Retinal pigment epithelial cell (primary cell): ENCODE measurements at regions not wholly inside any gene's neighbourhood (a gene's known extent, or its start where the extent isn't known, plus 50 kb on each side); places are given as distances from the start of the nearest gene placed in this dataset.
"Not testable (repeated sequence)": the region's sequence is repeated elsewhere in the genome, so short reads cannot be mapped to it uniquely, and the experiment has no call there.

Experiments
- DNase-seq: peaks from one replicate; pipeline ENCODE4 v3.0.0-alpha.2; 2010; ENCODE audit warnings: low read depth
- H3K4me3 ChIP-seq: 2 replicates; pipeline ENCODE4 v1.5.1; 2011; ENCODE audit warnings: mild to moderate bottlenecking, low read length, control low read depth, moderate library complexity
- TF ChIP-seq, protein P1 (sequence below): conservative IDR thresholded peaks from 2 replicates; pipeline ENCODE4 v1.5.1; 2011; ENCODE audit warnings: low read depth, low read length, control low read depth, inconsistent platforms

DNA sequence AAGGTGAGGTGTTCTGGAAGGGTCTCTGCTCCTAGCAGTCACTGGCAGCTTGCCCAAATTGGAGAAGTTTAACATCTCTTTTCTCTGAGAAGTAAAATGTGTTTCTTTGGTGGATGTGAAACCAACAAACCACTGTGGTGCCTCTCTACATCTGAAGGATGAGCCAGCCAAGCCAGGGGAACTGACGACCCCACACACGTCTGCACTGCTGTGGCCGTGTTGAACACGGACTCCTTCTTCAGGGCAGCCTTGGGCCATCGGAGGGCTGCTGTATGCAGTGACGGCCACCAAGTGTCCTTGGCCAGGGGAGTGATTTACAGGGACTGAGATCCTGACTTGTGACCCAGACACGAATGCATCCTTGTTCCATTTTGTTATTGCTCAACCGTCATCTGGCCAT lies 207.8 kb downstream of the ACKR3 start:
- TF ChIP-seq, protein P1, sequence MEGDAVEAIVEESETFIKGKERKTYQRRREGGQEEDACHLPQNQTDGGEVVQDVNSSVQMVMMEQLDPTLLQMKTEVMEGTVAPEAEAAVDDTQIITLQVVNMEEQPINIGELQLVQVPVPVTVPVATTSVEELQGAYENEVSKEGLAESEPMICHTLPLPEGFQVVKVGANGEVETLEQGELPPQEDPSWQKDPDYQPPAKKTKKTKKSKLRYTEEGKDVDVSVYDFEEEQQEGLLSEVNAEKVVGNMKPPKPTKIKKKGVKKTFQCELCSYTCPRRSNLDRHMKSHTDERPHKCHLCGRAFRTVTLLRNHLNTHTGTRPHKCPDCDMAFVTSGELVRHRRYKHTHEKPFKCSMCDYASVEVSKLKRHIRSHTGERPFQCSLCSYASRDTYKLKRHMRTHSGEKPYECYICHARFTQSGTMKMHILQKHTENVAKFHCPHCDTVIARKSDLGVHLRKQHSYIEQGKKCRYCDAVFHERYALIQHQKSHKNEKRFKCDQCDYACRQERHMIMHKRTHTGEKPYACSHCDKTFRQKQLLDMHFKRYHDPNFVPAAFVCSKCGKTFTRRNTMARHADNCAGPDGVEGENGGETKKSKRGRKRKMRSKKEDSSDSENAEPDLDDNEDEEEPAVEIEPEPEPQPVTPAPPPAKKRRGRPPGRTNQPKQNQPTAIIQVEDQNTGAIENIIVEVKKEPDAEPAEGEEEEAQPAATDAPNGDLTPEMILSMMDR, result no peak
- no peak overlapping the region for H3K4me3 ChIP-seq
- no peak for DNase-seq

DNA sequence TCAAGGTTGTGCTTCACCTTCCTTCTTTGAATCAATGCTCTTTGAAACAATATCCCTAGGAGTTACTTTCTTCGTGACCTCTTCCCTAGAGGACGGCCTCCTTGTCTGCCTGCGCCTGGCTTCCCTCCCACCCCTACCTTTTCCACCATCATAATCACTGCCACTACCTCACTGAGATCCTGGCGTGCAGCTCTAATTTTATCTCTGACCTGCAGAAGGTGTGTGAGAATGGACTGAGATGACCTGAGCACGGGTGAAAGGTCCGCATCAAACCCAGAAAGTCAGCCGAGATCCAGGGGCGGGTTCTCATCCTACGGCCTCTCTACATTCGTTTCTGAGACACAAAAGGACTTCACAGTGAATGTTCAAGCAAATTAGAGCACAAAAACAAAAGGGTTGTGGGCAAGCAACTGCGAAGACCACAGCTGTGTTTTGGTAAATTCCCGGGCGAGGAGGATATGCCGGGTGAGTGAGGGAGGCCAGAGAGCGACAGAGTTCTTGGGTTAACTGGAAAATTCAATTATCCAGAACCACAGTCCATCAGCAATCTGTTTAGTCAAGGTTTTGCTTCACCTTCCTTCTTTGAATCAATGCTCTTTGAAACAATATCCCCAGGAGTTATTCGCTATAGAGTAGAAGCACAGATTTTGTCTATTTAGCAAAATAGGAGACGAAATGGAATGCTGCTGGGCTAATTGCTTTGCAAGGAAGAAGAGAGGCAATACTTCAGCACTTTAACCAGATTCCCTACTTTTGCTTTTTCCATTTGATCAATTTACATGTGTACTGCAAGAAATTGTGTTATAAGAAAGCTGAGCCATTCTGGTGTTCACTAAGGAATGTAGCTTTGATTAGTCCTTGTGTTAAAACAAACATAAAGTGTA lies 212.6 kb downstream of the ACKR3 start:
- no peak for DNase-seq
- H3K4me3 ChIP-seq, result no peak overlapping the region
- TF ChIP-seq, protein P1, result no peak

DNA sequence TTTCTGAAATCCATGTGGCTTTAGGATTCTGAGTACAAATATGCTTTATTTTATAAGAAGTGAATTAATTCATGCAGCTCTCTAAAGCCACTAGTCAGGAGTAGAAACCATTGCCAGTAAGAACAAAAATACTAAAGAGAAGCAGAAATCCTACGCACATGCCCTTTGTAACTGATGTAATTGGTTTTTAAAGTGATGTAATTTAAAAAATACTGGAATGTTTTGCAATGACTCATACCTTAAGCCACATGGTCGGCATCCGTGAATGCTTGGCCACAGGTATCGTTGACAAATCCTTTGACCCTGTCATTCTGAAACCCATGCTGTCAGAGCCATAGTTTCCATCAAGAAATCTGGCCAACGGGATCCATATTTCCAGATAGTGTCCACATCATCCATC lies 213.3 kb downstream of the ACKR3 start:
- TF ChIP-seq, protein P1, result no peak
- peak; percentile 58 for DNase-seq
- H3K4me3 ChIP-seq, result no peak overlapping the region

DNA sequence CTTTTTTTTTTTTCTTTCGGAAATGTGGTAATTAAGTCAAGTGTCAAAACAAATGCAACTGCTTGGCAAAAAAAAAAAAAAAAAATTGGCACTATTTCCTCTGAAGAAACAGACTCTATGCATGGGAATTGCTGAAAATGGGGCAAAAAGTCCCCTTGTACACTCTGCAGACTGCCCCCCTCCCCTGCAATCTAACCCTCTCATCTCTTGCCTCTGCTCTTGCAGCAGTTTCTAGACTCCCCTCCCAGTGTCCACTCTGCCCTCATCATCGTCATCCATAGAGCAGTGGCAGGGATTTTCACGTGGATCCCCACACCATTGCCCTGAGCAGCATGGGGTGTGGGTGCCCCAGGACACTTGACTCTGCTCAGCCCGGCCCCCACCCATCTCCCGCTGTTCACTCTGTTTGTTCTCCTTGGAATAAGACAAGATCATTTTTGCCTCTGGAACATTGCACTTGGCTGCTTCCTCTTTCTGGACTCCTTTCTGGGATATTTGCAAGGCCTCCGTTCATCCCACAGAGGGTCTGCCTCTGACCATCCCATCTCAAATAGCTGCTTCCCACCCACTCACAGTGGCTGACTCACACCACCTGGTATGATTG lies 213.9 kb downstream of the ACKR3 start:
- DNase-seq, result no peak
- H3K4me3 ChIP-seq, result no peak overlapping the region
- TF ChIP-seq, protein P1, result no peak

DNA sequence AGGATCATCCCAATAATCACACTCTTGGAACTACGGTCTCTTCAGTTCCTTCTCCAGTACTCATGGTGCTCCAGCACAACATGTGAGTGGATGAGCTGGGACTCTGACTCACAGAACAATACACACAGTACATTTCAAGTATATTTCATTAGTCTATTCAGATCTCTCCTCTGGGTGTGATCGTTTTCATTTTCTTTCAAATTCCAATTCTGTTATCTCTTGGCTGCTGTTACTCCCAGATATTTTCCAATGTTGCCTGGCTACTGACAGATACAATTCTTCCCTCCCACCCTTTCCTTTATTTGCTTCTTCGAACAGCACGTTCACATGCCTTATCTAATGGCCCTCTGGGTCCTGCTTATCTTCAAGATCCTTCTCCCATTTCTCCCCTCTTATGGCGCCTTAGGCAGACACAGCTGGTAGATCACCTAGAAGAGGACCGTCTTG lies 216.0 kb downstream of the ACKR3 start:
- DNase-seq, result no peak
- H3K4me3 ChIP-seq, result no peak overlapping the region
- TF ChIP-seq, protein P1, result no peak

DNA sequence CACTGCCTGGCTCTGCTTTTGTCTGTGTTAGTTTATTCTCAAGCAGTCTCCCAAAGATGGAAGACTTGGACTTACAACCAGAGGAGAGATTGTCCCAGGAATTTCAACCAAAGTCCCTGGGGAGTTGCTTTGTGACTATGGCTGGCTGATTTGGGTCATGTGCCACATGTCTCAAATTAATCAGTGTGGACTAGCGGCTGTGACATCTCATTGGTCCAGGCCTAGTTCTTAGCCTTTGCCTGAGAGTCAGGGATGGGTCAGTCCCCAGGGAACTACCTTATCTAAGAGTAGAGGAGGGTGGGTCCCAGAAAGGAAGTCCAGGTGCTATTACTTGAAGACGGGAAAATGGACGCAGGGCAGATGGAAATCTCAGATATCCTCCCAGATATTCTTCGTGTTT lies 217.1 kb downstream of the ACKR3 start:
- no peak overlapping the region for H3K4me3 ChIP-seq
- TF ChIP-seq, protein P1, result no peak
- no peak for DNase-seq

DNA sequence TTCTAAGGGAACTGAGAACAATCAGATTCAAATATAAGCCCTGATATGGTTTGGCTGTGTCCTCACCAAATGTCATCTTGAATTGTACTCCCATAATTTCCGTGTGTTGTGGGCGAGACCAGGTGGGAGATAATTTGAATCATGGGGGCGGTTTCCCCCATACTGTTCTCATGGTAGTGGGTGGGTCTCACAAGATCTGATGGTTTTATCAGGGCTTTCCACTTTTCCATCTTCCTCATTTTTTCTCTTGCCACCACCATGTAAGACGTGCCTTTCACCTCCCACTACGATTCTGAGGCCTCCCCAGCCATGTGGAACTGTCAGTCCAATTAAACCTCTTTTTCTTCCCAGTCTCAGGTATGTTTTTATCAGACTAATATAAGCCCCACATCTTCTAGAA lies 217.8 kb downstream of the ACKR3 start:
- H3K4me3 ChIP-seq, DNase-seq: not testable (repeated sequence)
